Gastroesophageal sphincter (tissue), 4 donors: ENCODE measurements at regions not wholly inside any gene's neighbourhood (a gene's known extent, or its start where the extent isn't known, plus 50 kb on each side); places are given as distances from the start of the nearest gene placed in this dataset.

Experiments used
- ATAC-seq: fragments of 150-250 bp; one replicate; pipeline ENCODE4 v1.9.1; 2016; ENCODE audit warnings: mild to moderate bottlenecking, moderate library complexity
- H3K27ac ChIP-seq, 4 donors: fragments of 200-600 bp; sonication (generic) in 3 of 4; 1 replicate in 3 of 4; 2 replicates in 1 of 4; pipeline ENCODE4 v1.5.1; 2016 to 2019
- H3K27me3 ChIP-seq: fragments of 200-600 bp; sonication (generic); one replicate; pipeline ENCODE4 v1.5.1; 2019
- H3K36me3 ChIP-seq, 2 donors: fragments of 200-600 bp; sonication (generic); one replicate each; pipeline ENCODE4 v1.5.1; 2019; ENCODE audit warnings: control low read depth in 1 of 2
- H3K4me1 ChIP-seq, 3 donors: fragments of 200-600 bp; sonication (generic); 1 replicate in 2 of 3; 2 replicates in 1 of 3; pipeline ENCODE4 v1.5.1; 2016 to 2019; ENCODE audit warnings: control low read depth in 2 of 3
- H3K4me3 ChIP-seq, 2 donors: fragments of 200-600 bp; sonication (generic); one replicate each; pipeline ENCODE4 v1.5.1; 2019; ENCODE audit warnings: mild to moderate bottlenecking in 1 of 2, moderate library complexity in 1 of 2
- H3K9me3 ChIP-seq, 3 donors: fragments of 200-600 bp; sonication (generic); one replicate each; pipeline ENCODE4 v1.5.1; 2017 to 2019; ENCODE audit warnings: control low read depth in 2 of 3
- EP300 ChIP-seq: sonication (generic); formaldehyde crosslinking; IDR thresholded peaks from one replicate; pipeline ENCODE4 v1.6.1; 2017; ENCODE audit warnings: antibody characterized with exemption, mild to moderate bottlenecking
- POLR2A ChIP-seq, 2 donors: fragments of 450-650 bp; IDR thresholded peaks; one replicate each; pipeline ENCODE4 v1.6.1; 2017; ENCODE audit warnings: antibody characterized with exemption in 2 of 2, mild to moderate bottlenecking in 2 of 2, moderate library complexity in 1 of 2
- POLR2AphosphoS5 ChIP-seq: sonication (generic); formaldehyde crosslinking; IDR thresholded peaks from one replicate; pipeline ENCODE4 v1.6.1; 2017; ENCODE audit warnings: antibody characterized with exemption
- WGBS, 2 donors: methylation state at CpG; one replicate each; pipeline ENCODE4 v1.1.5; 2018; ENCODE audit warnings: low coverage in 1 of 2; 5-methylcytosine and 5-hydroxymethylcytosine counted together
- TF ChIP-seq, protein P1 (sequence below), 4 experiments: fragments of 200-600 bp in 2 of 4; fragments of 450-650 bp in 2 of 4; sonication (generic) in 1 of 4; IDR thresholded peaks; one replicate each; pipeline ENCODE4 v1.5.1; 2017 to 2019; ENCODE audit warnings: antibody characterized with exemption in 4 of 4, mild to moderate bottlenecking in 2 of 4, moderate library complexity in 2 of 4

DNA sequence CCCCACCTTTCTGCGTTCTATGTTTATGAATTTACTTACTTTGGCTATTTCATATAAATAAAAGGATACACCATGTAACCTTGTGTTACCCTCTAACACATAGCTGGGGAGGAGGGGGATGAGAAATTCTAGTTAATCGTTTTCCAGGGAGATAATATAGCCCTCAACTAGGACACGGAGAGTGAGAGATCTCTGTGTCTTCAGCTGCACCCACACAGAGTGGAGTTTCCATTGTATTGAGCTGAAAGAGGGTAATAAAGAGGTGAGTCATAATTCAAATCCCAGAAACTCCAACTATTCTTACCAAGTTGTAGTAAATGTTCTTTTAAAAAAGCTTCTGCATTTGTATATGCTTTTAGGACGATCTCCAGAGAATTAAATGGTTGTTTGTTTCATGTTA, 110.1 kb upstream of the SULT1C3 start:
- no peaks in the 10 kb centered on the region for H3K36me3 ChIP-seq
- no peak overlapping the region for H3K4me3 ChIP-seq
- no peak for ATAC-seq
- H3K9me3 ChIP-seq: peaks cover 0 to 7% (median 0%) of the 10 kb centered on the region in 3 donors
- no peaks in the 10 kb centered on the region for H3K4me1 ChIP-seq
- WGBS, 2 donors: 33 to 46% methylated on average over 4 of the region's 4 CpGs
- no peaks in the 10 kb centered on the region for H3K27me3 ChIP-seq
- TF ChIP-seq, protein P1, sequence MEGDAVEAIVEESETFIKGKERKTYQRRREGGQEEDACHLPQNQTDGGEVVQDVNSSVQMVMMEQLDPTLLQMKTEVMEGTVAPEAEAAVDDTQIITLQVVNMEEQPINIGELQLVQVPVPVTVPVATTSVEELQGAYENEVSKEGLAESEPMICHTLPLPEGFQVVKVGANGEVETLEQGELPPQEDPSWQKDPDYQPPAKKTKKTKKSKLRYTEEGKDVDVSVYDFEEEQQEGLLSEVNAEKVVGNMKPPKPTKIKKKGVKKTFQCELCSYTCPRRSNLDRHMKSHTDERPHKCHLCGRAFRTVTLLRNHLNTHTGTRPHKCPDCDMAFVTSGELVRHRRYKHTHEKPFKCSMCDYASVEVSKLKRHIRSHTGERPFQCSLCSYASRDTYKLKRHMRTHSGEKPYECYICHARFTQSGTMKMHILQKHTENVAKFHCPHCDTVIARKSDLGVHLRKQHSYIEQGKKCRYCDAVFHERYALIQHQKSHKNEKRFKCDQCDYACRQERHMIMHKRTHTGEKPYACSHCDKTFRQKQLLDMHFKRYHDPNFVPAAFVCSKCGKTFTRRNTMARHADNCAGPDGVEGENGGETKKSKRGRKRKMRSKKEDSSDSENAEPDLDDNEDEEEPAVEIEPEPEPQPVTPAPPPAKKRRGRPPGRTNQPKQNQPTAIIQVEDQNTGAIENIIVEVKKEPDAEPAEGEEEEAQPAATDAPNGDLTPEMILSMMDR (IDR thresholded peaks at IDR 0.05): no peak
- TF ChIP-seq EP300: no peak
- no peak for TF ChIP-seq POLR2AphosphoS5
- TF ChIP-seq POLR2A (IDR thresholded peaks at IDR 0.05): no peak
- no peak overlapping the region for H3K27ac ChIP-seq

DNA sequence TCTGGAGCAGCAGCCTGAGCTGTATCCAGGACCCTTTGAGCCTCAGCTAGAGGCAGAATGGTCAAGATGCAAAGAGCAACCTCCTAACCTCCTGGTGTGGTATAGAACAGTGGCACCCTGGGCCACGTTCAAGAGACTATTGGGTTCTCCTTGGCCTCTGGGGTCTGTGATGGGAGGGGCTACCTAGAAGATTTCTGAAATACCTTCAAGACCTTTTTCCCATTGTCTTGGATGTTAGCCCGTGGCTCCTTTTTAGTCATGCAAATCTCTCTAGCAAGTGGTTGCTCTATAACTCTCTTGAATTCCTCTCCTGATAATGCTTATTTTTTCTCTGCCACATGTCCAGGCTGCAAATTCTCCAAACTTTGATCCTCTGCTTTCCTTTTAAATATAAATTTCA, 106.3 kb upstream of the SULT1C3 start:
- Histone ChIP-seq H3K9me3 (peaks cover 0 to 7% (median 0%) of the 10 kb centered on the region in 3 donors), H3K36me3 (no peaks in the 10 kb centered on the region), H3K4me1 (no peaks in the 10 kb centered on the region), H3K27me3 (no peaks in the 10 kb centered on the region), H3K4me3 (no peak overlapping the region), H3K27ac (no peak overlapping the region)
- no peak for ATAC-seq
- WGBS, 2 donors: 46 to 100% methylated on average over 2 of the region's 2 CpGs
- TF ChIP-seq EP300 (no peak), POLR2AphosphoS5 (no peak), POLR2A (IDR thresholded peaks at IDR 0.05) (no peak)
- TF ChIP-seq, protein P1 (IDR thresholded peaks at IDR 0.05): no peak

DNA sequence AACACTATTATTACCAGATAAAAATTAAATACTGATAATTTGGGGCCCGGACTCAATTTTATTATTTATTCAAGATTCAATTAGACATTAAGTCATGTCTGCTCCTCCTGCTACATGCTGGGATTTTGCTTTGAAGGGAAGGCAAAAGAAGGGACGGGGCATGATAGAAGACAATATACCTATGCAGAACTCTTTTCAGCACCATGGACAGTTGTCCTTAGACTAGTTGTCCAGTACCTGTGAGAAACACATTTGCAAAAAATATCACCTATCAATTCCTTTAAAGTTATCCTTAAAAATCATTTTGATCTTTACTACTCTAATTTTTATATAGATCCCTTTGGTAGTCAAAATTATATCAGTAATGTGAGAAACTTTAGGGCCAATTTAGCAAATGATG, 100.2 kb upstream of the SULT1C3 start:
- TF ChIP-seq POLR2AphosphoS5: no peak
- TF ChIP-seq EP300: no peak
- TF ChIP-seq, protein P1 (IDR thresholded peaks at IDR 0.05): no peak
- TF ChIP-seq POLR2A (IDR thresholded peaks at IDR 0.05): no peak
- WGBS, 2 donors: 31 to 35% methylated on average over 2 of the region's 2 CpGs
- H3K27me3 ChIP-seq: no peaks in the 10 kb centered on the region
- no peaks in the 10 kb centered on the region for H3K4me1 ChIP-seq
- no peak overlapping the region for H3K27ac ChIP-seq
- H3K9me3 ChIP-seq: no peaks in the 10 kb centered on the region
- no peaks in the 10 kb centered on the region for H3K36me3 ChIP-seq
- H3K4me3 ChIP-seq: no peak overlapping the region
- no peak for ATAC-seq

DNA sequence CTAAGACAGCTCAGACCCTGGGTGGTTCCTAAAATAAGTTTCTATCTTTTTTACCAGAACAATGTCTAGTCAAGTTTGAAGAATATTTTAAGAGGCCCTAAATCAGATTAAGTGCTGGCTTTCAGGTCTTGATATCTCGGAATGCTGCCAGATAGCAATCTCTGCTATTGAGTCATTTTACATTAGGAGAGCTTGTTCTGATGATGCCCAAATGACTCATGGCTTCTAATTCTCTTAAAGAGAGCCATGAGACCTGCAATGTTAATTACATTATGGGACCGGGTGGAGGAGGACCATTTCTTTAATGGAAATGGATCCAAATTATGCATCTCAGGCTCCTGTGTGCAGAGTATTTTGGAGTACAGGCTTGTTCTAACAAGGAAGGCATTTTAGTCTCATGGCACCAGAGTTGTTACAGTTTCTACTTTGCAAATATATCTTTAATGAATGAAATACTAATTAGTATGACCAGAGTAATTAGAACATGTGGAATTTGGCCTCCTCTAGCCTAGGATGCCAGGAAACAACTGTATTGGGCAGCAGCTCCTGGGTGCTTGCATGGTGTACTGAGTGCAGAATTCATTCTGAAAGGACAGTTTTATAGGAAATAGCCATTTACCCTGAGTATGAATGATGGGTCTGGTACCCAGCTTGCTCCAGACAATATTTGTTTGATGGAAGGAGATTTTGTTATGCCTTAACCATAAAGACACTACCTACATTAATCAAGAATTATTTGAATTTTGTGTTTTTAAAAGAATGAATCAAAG, 94.0 kb upstream of the SULT1C3 start:
- no peaks in the 10 kb centered on the region for H3K36me3 ChIP-seq
- H3K4me3 ChIP-seq: no peak overlapping the region
- WGBS, 2 donors: 80 to 85% methylated on average over 2 of the region's 2 CpGs
- no peak overlapping the region for H3K27ac ChIP-seq
- ATAC-seq: no peak
- TF ChIP-seq POLR2A (IDR thresholded peaks at IDR 0.05): no peak
- no peak for TF ChIP-seq EP300
- no peak for TF ChIP-seq POLR2AphosphoS5
- TF ChIP-seq, protein P1 (IDR thresholded peaks at IDR 0.05): no peak
- H3K9me3 ChIP-seq: no peaks in the 10 kb centered on the region
- H3K27me3 ChIP-seq: no peaks in the 10 kb centered on the region
- H3K4me1 ChIP-seq: no peaks in the 10 kb centered on the region

DNA sequence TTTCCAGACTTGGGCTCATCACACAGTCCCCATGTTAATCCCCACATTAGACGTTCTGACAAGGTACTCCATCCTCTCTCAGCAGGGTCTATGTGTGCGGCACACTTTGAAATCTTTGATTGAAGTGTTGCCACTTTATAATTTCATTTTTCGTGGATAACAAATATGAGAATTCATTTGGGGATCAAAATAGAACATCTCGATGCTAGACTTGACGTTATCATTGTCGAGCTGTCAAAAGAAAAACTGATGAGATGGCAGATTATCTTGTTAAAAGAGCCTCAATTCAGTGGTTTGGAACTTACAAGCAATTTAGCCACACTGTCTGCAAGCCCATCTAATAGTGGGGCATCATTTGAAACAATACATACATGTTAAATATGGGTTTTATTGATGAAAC, 91.2 kb upstream of the SULT1C3 start:
- Histone ChIP-seq H3K36me3 (no peaks in the 10 kb centered on the region), H3K27ac (no peak overlapping the region), H3K9me3 (no peaks in the 10 kb centered on the region), H3K27me3 (no peaks in the 10 kb centered on the region), H3K4me3 (no peak overlapping the region), H3K4me1 (no peaks in the 10 kb centered on the region)
- no peak for ATAC-seq
- TF ChIP-seq POLR2A (IDR thresholded peaks at IDR 0.05) (no peak), EP300 (no peak)
- TF ChIP-seq, protein P1 (IDR thresholded peaks at IDR 0.05): no peak
- 68 to 89% methylated on average over 6 of the region's 6 CpGs for WGBS, 2 donors
